DMS53 treated with DMSO at 0.1 percent for 48 hours (cell line): ENCODE measurements at regions not wholly inside any gene's neighbourhood (a gene's known extent, or its start where the extent isn't known, plus 50 kb on each side); places are given as distances from the start of the nearest gene placed in this dataset.

ENCODE experiments used
- DNase-seq: peaks from one replicate; lab custom pipeline; 2025; ENCODE audit not compliant: unreplicated experiment; lab: John Stamatoyannopoulos, UW

DNA sequence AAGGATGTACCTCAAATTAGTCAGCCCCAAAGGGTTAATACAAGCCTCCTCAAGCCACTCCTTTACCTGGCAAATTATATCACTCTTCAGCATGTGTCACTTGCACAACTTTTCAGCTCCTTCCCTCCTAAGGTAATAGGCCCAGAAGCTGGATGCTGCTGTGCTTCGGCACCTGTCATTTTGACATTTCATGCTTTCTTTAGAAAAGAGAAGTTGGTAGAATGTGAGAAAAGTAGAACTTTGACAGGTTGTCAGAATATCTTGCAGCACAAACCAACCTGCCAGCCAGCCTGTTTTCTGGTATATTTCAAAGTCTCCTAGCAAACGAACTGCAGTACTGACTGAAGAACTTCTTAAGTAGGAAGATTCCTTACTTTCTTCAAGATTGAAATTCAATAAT, 2136.9 kb downstream of the MAT2B start:
- no peak for DNase-seq

DNA sequence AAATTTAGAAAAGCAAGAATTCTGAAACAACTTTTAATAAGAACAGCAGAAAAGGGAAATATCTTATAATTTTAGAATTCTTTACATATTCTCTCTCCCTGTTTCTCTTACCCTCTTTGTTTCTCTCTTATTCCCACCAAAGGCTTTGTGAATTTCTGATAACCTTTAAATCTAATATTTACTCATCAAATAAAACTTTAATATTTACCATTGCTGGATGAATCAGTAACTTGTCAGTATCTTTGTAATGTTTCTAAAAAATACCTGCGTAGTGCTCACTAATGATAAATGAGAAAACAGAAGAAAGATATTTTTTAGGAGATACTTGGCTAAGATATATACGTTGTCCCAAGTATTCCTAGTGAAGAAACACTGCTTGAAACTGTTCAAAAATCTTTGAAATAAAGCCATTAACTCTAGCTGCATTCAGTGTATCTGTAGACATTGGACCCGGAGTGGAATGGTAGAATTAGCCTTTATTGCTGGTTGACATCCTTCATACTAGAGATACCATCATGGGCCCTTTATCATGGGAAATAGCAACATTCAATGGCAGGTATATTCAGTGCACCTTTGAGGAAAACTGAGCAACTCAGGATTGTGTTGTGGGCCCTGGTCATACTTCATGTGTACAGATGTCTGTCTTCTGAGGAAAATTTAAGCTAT, 2160.4 kb downstream of the MAT2B start:
- DNase-seq = no peak

DNA sequence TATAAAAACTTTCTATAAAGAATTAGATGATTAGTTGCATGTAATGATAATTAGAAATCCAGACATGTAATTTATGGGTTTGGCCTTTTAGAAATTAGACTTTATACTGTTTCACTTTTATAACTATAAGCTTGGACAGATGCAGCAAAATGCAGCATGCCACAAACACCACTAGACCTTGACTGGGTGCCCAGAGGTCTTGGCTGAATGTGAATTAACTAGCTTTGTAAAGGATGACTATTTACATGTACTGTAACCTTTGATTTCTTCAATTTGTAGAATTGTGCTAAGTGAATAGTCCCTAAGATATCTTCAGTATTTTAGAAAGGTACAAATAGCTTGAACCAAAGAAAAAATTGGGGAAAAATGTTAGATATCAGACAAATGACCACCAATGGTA, 2168.1 kb downstream of the MAT2B start:
- DNase-seq = no peak

DNA sequence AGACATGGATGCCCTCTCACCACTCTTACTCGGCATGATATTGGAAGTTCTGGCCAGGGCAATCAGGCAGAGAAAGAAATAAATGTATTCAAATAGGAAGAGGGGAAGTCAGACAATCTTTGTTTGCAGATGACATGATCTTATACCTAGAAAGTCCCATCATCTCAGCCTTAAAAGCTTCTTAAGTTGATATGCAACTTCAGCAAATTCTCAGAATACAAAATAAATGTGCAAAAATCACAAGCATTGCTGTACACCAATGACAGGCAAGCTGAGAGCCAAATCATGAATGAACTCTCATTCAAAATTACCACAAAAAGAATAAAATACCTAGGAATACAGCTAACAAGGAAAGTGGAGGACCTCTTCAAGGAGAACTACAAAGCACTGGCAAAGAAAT, 2190.4 kb downstream of the MAT2B start:
- DNase-seq = no peak

DNA sequence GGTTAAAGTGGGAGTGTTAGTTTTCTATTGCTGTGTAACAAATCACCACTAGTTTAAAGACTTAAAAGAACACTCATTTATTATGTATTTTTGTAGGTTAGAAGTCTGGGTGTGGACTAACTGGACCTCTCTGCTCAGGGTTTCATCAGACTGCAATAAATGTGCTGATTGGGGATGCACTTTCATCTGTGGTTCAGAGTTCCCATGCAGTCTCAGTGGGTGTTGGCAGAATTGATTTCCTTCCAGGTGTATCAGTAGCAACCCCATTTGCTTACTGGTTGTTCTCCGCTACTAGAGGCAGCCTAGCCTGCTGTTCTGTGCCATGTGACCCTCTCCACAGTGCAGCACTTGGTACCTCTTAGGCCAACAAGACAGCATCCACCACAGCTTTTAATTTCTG, 2200.5 kb downstream of the MAT2B start:
- no peak for DNase-seq

DNA sequence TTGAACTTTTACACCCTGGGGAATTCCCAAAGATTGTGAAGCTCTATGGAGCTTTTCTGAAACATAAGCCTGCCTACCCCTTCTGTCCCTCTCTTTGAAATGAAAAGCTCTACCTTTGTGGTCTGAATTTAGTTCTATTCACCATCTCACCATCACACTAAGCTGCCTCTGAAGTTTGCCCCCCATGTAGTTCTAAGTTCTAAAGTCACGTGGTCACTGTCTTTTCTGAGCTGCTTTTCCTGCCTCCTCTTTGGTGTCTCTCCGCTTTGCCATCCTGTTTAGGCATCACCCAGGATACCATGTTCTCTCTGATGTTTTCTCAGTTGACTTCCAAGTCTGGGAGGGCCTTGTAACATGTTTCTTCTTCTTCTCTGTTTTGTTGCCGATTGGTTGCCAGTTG, 2206.6 kb downstream of the MAT2B start:
- no peak for DNase-seq

DNA sequence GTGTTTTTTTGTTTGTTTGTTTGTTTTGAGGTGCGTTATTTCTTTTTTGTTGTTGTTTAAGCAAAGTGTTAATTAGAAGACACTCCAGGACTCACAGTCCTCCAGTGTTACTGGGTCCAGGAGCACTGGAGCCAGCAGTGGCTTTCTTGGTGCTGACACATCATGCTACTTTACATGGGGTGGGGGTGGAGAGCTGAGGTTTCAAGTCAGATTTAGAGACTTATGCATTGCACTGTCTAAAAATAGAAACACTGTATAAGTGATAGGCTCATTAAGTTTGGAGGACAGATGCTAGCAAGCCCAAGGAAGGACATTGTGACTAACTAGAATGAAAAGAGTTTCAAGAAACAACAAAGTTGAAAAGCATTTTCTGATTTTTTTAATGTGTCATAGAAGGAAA, 2209.2 kb downstream of the MAT2B start:
- no peak for DNase-seq

DNA sequence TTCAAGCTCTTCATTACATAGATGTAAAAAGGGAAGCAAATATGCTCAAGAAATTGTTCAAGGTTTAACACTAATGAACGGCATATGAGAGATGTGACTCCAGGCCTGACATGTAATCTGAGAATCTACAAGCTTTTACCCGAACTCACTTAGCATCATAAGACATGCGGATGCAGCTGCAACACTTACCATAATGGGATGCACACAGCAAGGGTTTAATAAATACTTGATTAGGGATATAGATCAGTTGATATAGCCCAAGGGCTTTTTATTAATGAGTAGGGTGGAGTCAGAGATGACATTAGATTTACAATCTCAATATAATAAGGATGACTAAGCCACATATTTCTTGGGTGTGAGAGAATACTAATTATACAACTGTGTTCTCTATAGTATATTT, 2215.5 kb downstream of the MAT2B start:
- DNase-seq = no peak

DNA sequence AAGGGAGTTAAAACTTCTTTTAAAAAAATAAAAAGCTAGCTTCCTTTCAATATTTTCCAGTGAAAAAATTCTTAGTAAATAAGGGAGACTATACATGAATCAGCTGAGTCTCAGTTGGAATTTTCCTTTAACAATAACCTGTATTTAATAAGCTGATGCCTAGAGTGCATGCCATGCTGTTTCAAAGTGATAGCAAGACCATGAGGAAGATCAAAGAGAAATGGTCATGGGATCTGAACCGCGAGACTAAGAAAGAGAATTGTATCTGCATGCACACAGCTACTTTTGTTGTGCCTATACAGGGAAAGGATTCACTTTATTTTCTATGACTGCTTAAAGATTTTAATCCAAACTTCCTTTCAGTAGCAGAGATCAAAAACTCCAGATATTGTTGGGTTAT, 2217.0 kb downstream of the MAT2B start:
- DNase-seq = no peak

DNA sequence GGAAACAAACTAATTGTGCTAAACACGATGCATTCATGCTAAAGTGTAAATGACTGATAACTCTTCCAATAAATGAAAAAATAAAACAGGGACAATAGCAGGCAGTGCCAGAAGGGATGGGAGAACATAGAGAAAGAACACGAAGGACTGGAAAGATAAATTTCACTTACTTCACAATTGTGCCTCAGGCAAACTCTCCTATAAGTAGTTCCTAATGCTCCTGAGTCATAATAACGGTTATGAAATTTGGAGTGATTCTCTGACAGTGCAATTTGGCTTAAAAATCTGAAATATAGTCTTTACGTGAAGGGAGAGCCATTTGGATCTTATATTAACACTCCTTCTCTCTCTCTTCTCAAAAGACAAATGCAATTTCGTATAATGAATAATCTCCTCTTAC, 2218.5 kb downstream of the MAT2B start:
- no peak for DNase-seq

DNA sequence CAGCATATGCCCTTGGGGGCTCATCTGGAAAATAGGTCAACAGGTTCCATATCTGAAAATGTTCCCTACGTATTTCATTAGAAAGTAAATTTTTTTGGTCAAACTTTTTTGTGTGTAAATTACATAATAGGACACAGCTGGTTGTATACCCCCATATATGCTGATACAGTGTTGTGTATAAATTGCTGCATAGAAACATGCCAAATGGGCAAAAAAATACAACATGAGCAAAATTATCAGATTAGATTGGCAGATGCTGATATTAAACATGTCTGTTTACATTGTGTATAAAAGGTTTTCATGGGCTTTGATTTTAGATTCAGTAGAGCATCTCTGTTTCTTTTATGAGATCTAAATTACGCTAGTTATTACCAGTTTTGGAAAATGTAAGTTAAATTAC, 2223.0 kb downstream of the MAT2B start:
- no peak for DNase-seq

DNA sequence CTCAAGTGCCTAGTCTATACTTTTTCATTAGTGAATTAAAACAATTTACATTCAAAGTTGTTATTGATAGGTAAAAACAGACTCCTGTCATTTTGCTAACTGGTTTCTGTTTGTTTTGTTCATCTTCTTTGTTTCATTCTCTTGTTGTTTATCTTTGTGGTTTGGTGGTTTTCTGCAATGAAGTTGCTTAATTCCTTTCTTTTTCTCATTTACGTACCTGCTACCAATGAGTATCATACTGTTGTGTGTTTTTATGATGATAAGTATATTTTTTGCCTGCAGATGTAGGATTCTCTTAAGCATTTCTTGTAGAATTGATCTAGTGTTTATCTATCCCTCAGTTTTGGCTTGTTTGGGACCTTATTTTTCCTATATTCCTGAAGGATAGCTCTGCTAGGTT, 2230.0 kb downstream of the MAT2B start:
- DNase-seq = no peak

DNA sequence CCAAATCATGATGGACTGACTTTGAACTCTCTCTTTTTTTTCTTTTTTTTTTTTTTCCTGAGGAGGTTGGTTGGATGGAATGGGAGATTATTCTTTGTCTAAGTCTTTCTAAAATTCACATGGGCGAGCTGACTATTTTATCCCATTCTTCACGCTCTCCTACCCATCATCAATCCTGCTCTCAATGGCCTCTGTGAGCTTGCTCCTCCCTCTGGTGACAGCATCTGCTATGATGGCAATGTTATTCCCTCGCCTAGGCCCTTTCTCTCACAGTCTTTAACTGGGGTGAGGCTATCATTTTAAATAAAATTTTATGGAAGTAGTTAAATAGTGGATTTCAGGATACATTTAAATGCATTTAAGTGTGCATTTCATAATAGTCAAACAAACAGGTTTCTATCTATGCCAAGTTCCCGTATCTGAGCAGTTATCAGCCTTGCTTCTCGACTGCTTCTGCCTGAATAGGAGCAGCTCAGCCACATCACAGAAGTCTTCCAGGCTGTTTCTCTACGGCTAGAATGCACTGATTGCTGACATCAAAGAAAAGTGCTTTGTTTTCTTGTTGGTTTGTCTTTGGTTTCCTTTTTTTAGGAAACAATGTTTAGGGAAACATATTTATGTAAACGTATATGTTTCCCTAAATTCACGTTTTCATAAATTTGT, 2233.8 kb downstream of the MAT2B start:
- no peak for DNase-seq

DNA sequence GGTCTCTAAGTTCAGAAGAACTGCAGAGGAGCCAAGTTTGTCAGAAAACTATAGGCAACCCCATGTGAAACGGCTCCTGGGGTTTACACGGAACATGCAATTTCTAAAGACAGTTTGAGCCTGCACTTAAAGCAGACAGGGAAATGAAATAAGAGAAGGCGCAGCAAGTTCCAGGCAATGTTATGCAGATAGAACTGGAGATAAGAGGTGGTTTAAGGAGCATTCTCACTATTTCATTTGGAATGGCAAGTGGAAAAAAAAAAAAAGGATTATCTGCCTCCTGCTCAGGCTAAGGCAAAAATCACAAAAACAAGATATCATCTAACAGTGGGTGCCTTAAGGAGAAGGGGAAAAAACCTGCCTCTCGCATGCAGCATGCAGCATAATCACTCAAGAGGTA, 2252.4 kb downstream of the MAT2B start:
- DNase-seq = no peak

DNA sequence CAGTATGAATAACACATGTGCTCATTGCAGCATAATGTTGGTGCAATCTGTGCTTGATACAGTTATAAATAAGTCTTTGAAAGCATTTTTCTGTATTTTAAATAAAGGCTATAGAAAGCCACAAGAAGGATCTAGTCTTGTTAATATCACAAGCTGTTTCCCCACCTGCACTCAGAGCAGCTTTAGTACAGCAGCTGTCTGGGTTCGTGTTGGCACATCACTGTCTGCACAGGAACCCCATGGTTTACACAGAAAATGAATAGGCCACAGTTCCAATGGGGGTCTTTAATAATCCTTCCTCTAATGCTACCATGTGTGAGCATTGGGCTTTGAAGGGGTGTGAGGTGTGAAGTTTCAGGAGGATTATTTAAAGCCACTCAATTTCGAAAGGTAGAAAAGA, 2269.7 kb downstream of the MAT2B start:
- DNase-seq = no peak

DNA sequence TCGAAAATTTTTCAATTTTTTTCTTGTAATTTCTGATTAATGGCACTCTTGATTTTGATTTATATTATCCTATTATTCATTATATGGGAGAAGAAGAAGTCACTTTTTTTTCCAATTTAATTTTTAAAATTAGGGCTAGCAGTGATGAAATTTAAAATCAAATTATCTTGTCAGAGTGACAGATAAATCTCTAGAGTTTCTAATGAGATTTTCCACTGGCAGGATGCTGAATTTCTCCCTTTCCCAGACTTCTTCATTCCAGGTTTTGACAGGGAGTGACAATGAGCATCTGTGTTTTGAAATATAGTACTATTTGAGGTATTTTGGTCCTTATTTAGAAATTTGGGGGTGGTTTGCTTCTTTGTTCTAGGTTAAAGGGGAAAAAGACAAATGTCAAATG, 2274.1 kb downstream of the MAT2B start:
- DNase-seq = no peak

DNA sequence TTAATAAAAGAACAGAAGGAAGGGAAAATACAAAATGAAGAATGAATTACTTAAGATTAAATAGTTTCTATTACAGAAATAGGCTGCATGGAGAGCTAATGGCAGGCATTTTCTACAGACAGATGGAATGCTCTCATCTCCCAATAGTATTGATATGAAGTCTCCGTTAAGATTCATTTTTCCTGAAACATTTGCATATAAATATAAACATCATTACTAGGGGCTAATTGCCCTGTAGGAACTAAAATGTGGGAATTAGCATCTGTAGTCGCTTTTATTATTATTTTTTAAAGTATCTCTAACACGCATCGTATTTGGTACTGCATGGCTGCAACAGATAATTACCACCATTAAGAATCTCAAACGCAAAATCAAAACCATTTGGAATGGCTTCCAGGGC, 2275.5 kb downstream of the MAT2B start:
- DNase-seq = no peak

DNA sequence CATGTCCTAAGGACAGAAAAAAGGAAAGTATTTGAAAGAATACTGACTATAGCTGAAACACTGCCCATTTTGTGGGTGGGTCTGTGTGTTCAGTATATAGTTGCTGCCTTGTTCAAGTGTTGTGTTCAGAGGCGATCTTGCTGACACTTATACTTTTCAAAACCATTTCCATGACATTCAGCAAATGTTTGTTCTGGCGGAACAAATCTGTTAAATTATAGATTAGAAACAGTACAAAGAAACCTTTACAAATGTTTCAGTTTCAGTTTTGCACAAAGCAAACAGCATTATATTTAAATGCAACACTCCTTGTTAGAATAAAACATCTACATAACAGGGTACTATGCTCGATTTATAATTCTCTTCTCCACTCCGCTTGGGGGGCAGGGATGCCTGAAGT, 2276.3 kb downstream of the MAT2B start:
- no peak for DNase-seq

DNA sequence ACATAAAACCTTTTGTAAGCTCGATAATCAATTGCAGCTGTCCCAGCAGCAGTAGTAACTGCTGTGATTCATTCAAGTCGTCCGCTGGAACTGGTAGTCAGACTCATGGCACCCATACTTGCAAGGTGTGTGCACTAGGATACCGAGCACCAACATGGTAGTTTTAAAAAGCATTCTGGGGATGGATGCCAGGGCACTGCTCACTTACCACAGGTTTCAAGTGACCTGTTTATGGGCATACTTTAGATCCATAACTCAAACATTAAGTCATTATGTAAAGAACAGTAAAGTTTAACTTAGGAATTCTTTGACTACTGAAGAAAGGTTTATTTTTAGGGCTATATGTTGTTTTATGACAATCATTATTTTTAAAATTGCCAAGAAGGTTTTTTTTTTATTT, 2277.6 kb downstream of the MAT2B start:
- DNase-seq = no peak

DNA sequence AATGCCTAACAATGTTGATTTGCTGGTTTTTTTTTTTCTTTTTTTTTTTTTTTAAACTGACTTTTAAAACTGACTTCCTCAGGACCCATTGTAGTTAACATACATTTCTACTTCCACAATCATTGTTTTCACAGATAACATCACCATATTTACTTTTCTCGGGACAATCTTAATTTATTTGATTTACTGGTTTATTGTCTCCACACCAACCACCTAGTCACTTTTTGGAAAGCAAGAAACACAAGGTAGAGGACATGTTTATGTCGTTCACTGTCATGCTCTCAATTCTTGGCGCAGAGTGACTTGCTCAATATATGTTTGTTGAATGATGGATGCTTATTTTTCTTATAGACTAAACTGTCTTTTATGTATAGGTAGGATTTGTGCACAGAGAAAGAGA, 2280.7 kb downstream of the MAT2B start:
- no peak for DNase-seq

DNA sequence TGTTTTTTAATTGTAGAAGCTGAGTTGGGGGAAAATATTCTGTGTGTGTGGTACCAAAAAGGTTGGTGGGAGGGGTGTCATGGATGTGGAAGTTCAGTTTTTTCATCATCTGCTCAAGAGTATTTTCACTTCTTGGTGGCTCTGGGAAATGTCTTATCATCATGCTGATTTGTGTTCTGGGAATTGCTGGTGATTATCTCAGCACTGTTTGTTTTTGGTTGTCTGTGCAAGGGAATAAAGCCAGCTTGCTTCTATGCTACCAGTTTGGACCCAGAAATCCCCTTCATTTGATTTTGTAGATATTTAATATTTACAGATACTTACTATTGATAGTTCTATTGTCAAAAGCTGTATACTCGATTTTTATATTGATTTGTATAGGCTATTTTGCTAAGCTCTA, 2289.7 kb downstream of the MAT2B start:
- no peak for DNase-seq

DNA sequence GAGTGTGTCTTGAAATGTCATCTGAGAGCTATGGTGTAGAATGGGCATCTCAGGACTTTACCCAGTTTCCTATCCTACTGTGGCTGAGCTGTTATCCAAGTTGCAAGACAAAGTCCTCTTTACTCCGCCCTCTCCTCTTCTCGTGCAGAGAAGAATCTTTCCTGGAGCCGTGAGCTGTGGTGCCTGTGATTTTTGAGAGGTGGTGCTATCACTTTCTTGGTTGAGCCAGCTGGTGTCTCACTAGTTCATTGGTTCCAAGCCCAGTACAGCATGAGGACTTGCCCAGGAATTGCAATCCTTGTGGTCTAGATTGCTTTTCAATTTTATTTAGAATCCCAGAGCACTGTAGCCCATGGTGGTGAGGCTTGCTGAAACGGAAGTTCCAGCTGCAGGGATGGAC, 2300.3 kb downstream of the MAT2B start:
- no peak for DNase-seq

DNA sequence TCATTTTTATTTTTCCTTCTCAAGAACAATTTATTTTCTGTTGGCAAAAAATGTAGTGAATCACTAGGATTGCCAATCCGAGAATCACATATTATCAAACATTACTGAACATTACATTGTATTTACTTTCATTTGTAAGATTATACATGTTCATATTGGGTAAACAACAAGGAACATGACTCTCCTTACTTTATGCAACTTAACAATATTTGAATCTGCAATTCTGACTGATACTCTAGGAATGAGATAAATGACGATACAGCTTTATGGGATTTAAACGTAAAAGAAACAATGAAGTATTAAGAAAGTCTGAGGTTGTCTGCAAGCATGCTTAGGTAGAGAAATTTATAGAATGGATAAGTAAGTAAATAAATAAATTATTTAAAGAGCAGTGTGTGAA, 2302.9 kb downstream of the MAT2B start:
- no peak for DNase-seq
